ENCODE measurements at regions not wholly inside any gene's neighbourhood (a gene's known extent, or its start where the extent isn't known, plus 50 kb on each side); places are given as distances from the start of the nearest gene placed in this dataset.

GRCh38 chr20:60359010-60359409 is 400.8 kb downstream of the CDH26 start (continued):
- no peak for TF ChIP-seq ZNF211 (tag by site-specific recombination; IDR thresholded peaks at IDR 0.05; ENCODE audit: low read depth)

- no peaks in the 10 kb centered on the region for H3K9me3 ChIP-seq (ENCODE audit: control insufficient read depth, insufficient read depth, low read depth, low read length)
- no peak overlapping the region for H3K27ac ChIP-seq (ENCODE audit: extremely low read depth, low read depth, low read length)
- TF ChIP-seq ZNF366 (tag by site-specific recombination; conservative IDR thresholded peaks at IDR 0.05), result no peak
- no peak for TF ChIP-seq ZNF585B (tag by site-specific recombination; IDR thresholded peaks at IDR 0.05)
- no peak for TF ChIP-seq ZNF221 (tag by site-specific recombination; IDR thresholded peaks at IDR 0.05; ENCODE audit: borderline replicate concordance)
- no peak for TF ChIP-seq ZFP69B (tag by site-specific recombination; IDR thresholded peaks at IDR 0.05)
- TF ChIP-seq AEBP2 (tag by site-specific recombination; IDR thresholded peaks at IDR 0.05; ENCODE audit: borderline replicate concordance), result no peak
- no peak for TF ChIP-seq ZNF311 (tag by site-specific recombination; IDR thresholded peaks at IDR 0.05; ENCODE audit: borderline replicate concordance)
- no peak for TF ChIP-seq ZNF248 (tag by site-specific recombination; IDR thresholded peaks at IDR 0.05)
- no peak for TF ChIP-seq IKZF3 (tag by site-specific recombination; IDR thresholded peaks at IDR 0.05)
- TF ChIP-seq ZXDB (tag by site-specific recombination; IDR thresholded peaks at IDR 0.05), result no peak
- TF ChIP-seq ZNF391 (tag by site-specific recombination; IDR thresholded peaks at IDR 0.05; ENCODE audit: borderline replicate concordance, low read depth), result no peak
- no peak for TF ChIP-seq SETDB1 (IDR thresholded peaks at IDR 0.05; ENCODE audit: insufficient read length, low read length)
- no peak for TF ChIP-seq GLI4 (tag by site-specific recombination; IDR thresholded peaks at IDR 0.05)
- no peak for TF ChIP-seq ZNF26 (tag by site-specific recombination; IDR thresholded peaks at IDR 0.05)
- TF ChIP-seq PRDM4 (tag by site-specific recombination; IDR thresholded peaks at IDR 0.05), result no peak
- TF ChIP-seq ZNF426 (tag by site-specific recombination; IDR thresholded peaks at IDR 0.05), result no peak
- no peak for TF ChIP-seq ZNF112 (tag by site-specific recombination; IDR thresholded peaks at IDR 0.05)
- no peak for TF ChIP-seq ZNF148 (tag by site-specific recombination; IDR thresholded peaks at IDR 0.05; ENCODE audit: borderline replicate concordance)
- no peak for TF ChIP-seq ZBTB8A (tag by site-specific recombination; IDR thresholded peaks at IDR 0.05)
- TF ChIP-seq ZNF692 (tag by site-specific recombination; IDR thresholded peaks at IDR 0.05), result no peak
- no peak for TF ChIP-seq ZSCAN4 (tag by site-specific recombination; IDR thresholded peaks at IDR 0.05)
- H3K36me3 ChIP-seq (ENCODE audit: control insufficient read depth in 2 of 2, insufficient read depth in 1 of 2, low read length in 2 of 2), result no peaks in the 10 kb centered on the region
- H3K4me1 ChIP-seq (ENCODE audit: control insufficient read depth, insufficient read depth, low read length), result no peaks in the 10 kb centered on the region
- ChIA-PET POLR2A (no interaction called here), CTCF (no interaction called here)
- H3K4me3 ChIP-seq (ENCODE audit: low read depth, low read length), result no peak overlapping the region
These were observed 403.7 kb downstream of the CDH26 start for GRCh38 chr20:60361761-60362395.

Measured in HEK293 (cell line).